ENCODE measurements at regions not wholly inside any gene's neighbourhood (a gene's known extent, or its start where the extent isn't known, plus 50 kb on each side); places are given as distances from the start of the nearest gene placed in this dataset.

DNA sequence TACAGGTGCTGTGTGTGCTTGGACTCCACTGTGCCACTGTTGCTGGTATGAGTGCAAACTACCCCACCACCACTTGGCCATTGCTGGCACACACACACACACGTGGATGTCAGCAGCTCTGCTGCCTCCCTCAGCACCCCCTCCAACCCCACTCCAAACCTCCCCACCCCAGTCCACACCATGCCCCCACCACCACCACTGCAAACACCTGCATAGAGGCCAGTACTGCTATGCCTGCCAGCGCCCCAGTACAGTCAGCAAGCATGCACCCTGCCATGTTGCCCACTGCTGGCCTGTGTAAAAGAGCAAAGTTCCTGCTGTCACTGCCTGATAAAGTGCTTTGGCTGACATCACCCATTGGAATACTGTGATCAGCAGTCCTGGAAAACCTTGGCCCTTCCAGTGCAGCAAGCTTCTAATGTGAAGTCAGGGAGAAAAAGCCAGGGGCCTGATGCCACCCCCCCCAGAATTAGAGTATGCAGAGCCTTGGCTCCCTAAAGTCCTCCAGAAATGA lies 519.2 kb upstream of the PCDH15 start:
- TF ChIP-seq, protein P1, sequence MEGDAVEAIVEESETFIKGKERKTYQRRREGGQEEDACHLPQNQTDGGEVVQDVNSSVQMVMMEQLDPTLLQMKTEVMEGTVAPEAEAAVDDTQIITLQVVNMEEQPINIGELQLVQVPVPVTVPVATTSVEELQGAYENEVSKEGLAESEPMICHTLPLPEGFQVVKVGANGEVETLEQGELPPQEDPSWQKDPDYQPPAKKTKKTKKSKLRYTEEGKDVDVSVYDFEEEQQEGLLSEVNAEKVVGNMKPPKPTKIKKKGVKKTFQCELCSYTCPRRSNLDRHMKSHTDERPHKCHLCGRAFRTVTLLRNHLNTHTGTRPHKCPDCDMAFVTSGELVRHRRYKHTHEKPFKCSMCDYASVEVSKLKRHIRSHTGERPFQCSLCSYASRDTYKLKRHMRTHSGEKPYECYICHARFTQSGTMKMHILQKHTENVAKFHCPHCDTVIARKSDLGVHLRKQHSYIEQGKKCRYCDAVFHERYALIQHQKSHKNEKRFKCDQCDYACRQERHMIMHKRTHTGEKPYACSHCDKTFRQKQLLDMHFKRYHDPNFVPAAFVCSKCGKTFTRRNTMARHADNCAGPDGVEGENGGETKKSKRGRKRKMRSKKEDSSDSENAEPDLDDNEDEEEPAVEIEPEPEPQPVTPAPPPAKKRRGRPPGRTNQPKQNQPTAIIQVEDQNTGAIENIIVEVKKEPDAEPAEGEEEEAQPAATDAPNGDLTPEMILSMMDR (IDR thresholded peaks at IDR 0.05; ENCODE audit: insufficient read depth, low read length, poor library complexity, severe bottlenecking), result no peak

GRCh38 chr10:55311848-55312635 lies 511.0 kb upstream of the PCDH15 start:
- TF ChIP-seq, protein P1 (IDR thresholded peaks at IDR 0.05; ENCODE audit: insufficient read depth, low read length, poor library complexity, severe bottlenecking), result no peak
- no peak overlapping the region for H3K4me3 ChIP-seq (ENCODE audit: low read depth, low read length)
- DNase-seq (ENCODE audit: low read depth), result no peak
- no peaks in the 10 kb centered on the region for H3K27me3 ChIP-seq (ENCODE audit: control insufficient read depth, insufficient read depth, low read length)
- H3K36me3 ChIP-seq (ENCODE audit: control insufficient read depth, insufficient read depth, low read length), result no peaks in the 10 kb centered on the region

More for the DNA sequence above, 519.2 kb upstream of the PCDH15 start:
- Histone ChIP-seq H3K4me3 (ENCODE audit: low read depth, low read length) (no peak overlapping the region), H3K27me3 (ENCODE audit: control insufficient read depth, insufficient read depth, low read length) (no peaks in the 10 kb centered on the region), H3K36me3 (ENCODE audit: control insufficient read depth, insufficient read depth, low read length) (no peaks in the 10 kb centered on the region)
- no peak for DNase-seq (ENCODE audit: low read depth)

- Histone ChIP-seq H3K27me3 (ENCODE audit: control insufficient read depth, insufficient read depth, low read length) (no peaks in the 10 kb centered on the region), H3K4me3 (ENCODE audit: low read depth, low read length) (no peak overlapping the region), H3K36me3 (ENCODE audit: control insufficient read depth, insufficient read depth, low read length) (no peaks in the 10 kb centered on the region)
- TF ChIP-seq, protein P1 (IDR thresholded peaks at IDR 0.05; ENCODE audit: insufficient read depth, low read length, poor library complexity, severe bottlenecking), result no peak
- DNase-seq (ENCODE audit: low read depth), result no peak
Observed at GRCh38 chr10:55310143-55310542, 509.1 kb upstream of the PCDH15 start.

DNA sequence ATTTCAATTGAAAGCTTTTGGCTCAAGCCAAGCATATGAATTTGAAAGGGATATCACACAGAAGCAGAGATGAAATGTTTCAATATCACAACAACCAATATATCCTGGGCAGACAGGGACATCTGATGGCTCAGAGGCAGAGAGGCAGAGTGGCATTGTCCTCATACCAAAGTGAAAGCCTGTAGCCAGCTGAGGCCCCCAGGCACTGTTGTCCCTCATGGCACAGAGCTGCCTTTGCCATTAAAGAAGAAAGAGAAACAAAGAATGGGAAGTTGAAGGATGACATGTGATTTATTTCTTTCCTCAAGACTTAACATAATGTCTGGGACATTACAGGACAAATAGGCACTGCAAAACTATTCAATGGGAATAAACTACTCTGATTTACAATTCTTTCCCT lies 504.3 kb upstream of the PCDH15 start:
- Histone ChIP-seq H3K36me3 (ENCODE audit: control insufficient read depth, insufficient read depth, low read length) (no peaks in the 10 kb centered on the region), H3K27me3 (ENCODE audit: control insufficient read depth, insufficient read depth, low read length) (no peaks in the 10 kb centered on the region), H3K4me3 (ENCODE audit: low read depth, low read length) (no peak overlapping the region)
- TF ChIP-seq, protein P1 (IDR thresholded peaks at IDR 0.05; ENCODE audit: insufficient read depth, low read length, poor library complexity, severe bottlenecking), result no peak
- DNase-seq (ENCODE audit: low read depth), result no peak

DNA sequence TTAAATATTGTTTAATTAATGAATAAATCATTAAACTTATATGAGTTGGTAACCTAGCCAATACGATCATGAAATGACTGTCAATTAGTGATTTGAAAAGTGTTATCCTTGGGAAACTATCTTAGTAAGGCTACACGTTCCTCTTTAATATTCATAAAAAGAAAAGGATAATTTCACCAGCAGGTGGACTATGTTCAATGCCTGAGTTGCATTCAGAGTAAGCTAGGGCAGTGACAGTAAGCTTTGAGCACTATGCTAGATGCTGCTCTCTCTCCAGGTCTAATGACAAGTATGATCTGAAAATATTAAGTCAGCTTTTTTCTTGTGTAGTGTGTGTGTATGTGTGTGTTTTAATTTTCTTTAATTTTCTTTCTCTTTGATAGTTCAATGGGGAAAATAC lies 486.3 kb upstream of the PCDH15 start:
- Histone ChIP-seq H3K4me3 (ENCODE audit: low read depth, low read length) (no peak overlapping the region), H3K27me3 (ENCODE audit: control insufficient read depth, insufficient read depth, low read length) (no peaks in the 10 kb centered on the region), H3K36me3 (ENCODE audit: control insufficient read depth, insufficient read depth, low read length) (no peaks in the 10 kb centered on the region)
- no peak for DNase-seq (ENCODE audit: low read depth)
- TF ChIP-seq, protein P1 (IDR thresholded peaks at IDR 0.05; ENCODE audit: insufficient read depth, low read length, poor library complexity, severe bottlenecking), result peak; percentile 4

Measured in kidney epithelial cell (primary cell).